Renal cortex interstitium (tissue), 11 donors: ENCODE measurements at regions not wholly inside any gene's neighbourhood (a gene's known extent, or its start where the extent isn't known, plus 50 kb on each side); places are given as distances from the start of the nearest gene placed in this dataset.
"Not testable (repeated sequence)": the region's sequence is repeated elsewhere in the genome, so short reads cannot be mapped to it uniquely, and the experiment has no call there.

Experiments used
- DNase-seq, 11 donors: peaks; one replicate each; pipeline ENCODE4 v3.0.0-alpha.2; 2013; ENCODE audit warnings: low read depth in 9 of 11, low spot score in 4 of 11; ENCODE audit errors: extremely low read depth in 1 of 11

- DNase-seq: no peak
These were observed 119.2 kb downstream of the METRNL start for GRCh38 chr17:83198366-83199341.

- DNase-seq: no peak
These were observed 120.2 kb downstream of the METRNL start for GRCh38 chr17:83199500-83200201.

- no peak for DNase-seq
These were observed 120.9 kb downstream of the METRNL start for GRCh38 chr17:83200231-83200699.

- no peak for DNase-seq
These were observed 121.3 kb downstream of the METRNL start for GRCh38 chr17:83200751-83201150.

- no peak for DNase-seq
These were observed 122.0 kb downstream of the METRNL start for GRCh38 chr17:83201206-83202001.

- no peak for DNase-seq
These were observed 122.9 kb downstream of the METRNL start for GRCh38 chr17:83202002-83203000.

- no peak for DNase-seq
These were observed 123.7 kb downstream of the METRNL start for GRCh38 chr17:83203073-83203471.

GRCh38 chr17:83203472-83204221, 124.2 kb downstream of the METRNL start:
- no peak for DNase-seq

GRCh38 chr17:83204230-83204725, 124.9 kb downstream of the METRNL start:
- DNase-seq: no peak

GRCh38 chr17:83204736-83205386, 125.5 kb downstream of the METRNL start:
- DNase-seq: not testable (repeated sequence)

- DNase-seq: peak in 2 of 11 donors; percentile 34 to 43
These were observed 126.1 kb downstream of the METRNL start for GRCh38 chr17:83205387-83206035.

- not testable (repeated sequence) for DNase-seq
These were observed 126.6 kb downstream of the METRNL start for GRCh38 chr17:83206036-83206394.

GRCh38 chr17:83206819-83207588, 127.6 kb downstream of the METRNL start:
- DNase-seq: not testable (repeated sequence)

- DNase-seq: not testable (repeated sequence)
These were observed 167.6 kb downstream of the METRNL start for GRCh38 chr17:83247001-83247400.
